Erythroblast (primary cell): ENCODE measurements at regions not wholly inside any gene's neighbourhood (a gene's known extent, or its start where the extent isn't known, plus 50 kb on each side); places are given as distances from the start of the nearest gene placed in this dataset.

ENCODE experiments used
- GATA1 ChIP-seq: IDR thresholded peaks from 2 replicates; pipeline ENCODE4 v1.6.1; 2011; ENCODE audit warnings: low read depth, mild to moderate bottlenecking, control low read depth, low read length, moderate library complexity
- POLR2A ChIP-seq: IDR thresholded peaks from 2 replicates; pipeline ENCODE4 v1.6.1; 2011; ENCODE audit warnings: mild to moderate bottlenecking, low read length

GRCh38 chr2:150298571-150299305 is 188.7 kb downstream of the RND3 start:
- no peak for TF ChIP-seq POLR2A
- TF ChIP-seq GATA1, result no peak
